ENCODE measurements at regions not wholly inside any gene's neighbourhood (a gene's known extent, or its start where the extent isn't known, plus 50 kb on each side); places are given as distances from the start of the nearest gene placed in this dataset.

DNA sequence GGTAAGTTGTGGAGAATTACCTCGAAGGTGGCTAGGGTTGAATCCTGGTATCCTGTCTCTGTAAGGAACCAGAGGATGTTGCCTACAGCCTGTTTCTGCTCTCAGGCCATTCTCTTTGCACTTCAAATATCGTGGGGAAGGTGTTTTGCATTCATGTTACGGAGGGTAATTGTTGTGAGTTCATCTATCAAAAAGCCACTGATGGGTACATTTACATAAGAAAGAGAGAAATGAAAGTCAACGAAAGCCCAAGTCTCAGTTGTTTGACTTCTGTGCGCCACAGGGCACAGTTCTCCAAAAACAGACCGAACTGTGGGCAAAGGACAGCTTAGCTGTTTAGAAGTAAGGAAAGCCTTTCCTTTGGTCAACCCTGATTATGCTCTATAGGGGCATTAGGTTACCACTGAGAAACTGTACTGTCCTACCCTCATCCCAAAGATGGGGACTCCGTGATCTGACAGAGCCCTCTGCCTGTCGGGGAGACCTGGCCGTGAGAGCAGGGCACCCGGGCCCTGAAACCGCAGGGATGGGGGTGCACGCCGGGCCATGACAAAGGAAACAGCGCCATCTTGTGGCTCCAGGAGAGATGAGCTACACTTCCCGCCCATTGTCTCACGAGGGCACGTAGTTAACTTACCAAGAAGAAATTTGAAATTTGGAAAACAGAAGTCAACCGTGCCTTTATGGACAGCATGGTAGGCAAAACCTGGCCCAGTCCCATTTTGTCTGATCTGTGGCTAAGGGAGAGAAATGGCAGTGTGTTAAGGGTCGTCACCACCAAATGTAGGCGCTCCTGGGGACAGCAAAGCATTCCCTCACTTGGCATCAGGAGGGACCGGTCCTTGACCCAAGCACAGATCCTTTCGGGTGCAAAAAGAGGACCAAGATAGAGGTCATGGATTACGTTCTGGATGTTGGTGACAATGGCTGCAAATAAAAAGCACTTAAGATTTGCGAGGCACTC, 74.5 kb upstream of the DYNLRB2 start:
- H3K27ac ChIP-seq, result no peak overlapping the region
- H3K4me3 ChIP-seq, result no peak overlapping the region
- no peaks in the 10 kb centered on the region for H3K9me3 ChIP-seq
- H3K4me1 ChIP-seq, result peaks cover 0 to 5% (median 2%) of the 10 kb centered on the region in 4 donors
- no peaks in the 10 kb centered on the region for H3K27me3 ChIP-seq
- DNase-seq, result peak; percentile 65 to 86 (median 68)
- TF ChIP-seq, protein P1, sequence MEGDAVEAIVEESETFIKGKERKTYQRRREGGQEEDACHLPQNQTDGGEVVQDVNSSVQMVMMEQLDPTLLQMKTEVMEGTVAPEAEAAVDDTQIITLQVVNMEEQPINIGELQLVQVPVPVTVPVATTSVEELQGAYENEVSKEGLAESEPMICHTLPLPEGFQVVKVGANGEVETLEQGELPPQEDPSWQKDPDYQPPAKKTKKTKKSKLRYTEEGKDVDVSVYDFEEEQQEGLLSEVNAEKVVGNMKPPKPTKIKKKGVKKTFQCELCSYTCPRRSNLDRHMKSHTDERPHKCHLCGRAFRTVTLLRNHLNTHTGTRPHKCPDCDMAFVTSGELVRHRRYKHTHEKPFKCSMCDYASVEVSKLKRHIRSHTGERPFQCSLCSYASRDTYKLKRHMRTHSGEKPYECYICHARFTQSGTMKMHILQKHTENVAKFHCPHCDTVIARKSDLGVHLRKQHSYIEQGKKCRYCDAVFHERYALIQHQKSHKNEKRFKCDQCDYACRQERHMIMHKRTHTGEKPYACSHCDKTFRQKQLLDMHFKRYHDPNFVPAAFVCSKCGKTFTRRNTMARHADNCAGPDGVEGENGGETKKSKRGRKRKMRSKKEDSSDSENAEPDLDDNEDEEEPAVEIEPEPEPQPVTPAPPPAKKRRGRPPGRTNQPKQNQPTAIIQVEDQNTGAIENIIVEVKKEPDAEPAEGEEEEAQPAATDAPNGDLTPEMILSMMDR (IDR thresholded peaks at IDR 0.05), result peak; percentile 12 to 83 (median 76)
- no peak for TF ChIP-seq POLR2A (IDR thresholded peaks at IDR 0.05)
- no peaks in the 10 kb centered on the region for H3K36me3 ChIP-seq

DNA sequence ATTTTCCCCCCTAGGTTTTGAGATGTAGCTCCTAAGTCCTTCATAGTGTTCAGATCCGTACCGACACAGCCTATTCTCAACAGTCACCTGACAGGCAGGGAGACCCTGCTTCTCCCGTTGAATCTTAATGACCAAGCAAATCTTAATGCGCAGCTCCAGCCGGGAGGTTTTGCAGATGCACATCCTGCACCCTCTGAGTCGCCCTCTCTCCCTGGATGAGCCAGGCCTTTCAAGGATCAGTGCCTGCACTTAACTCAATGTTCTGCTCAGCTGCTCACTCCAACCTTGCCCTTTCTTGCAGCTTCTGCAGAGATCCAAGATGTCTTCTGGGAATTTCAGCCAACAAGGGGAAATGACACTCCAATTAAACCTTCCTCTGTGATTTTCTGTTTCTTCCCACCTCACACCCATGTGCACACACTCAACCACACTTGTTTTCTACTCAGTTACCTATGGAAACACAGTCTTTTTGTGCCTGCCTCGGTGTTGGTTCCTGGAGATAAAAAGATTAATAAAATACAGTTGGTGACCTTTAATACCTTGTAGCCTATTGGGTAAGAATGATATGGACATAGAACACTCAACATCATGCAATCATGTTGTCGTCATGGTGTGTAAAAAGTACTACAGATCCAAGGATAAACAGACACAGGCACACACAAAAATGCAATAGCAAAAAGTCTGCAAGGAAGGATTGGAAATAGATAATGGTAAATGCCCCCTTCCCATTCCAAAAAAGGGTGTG, 76.9 kb upstream of the DYNLRB2 start:
- H3K4me1 ChIP-seq, result peaks cover 0 to 5% (median 2%) of the 10 kb centered on the region in 4 donors
- H3K36me3 ChIP-seq, result no peaks in the 10 kb centered on the region
- H3K27ac ChIP-seq, result peak overlapping the region in 1 of 4 donors; percentile 4
- H3K9me3 ChIP-seq, result no peaks in the 10 kb centered on the region
- TF ChIP-seq, protein P1 (IDR thresholded peaks at IDR 0.05), result no peak
- no peak for TF ChIP-seq POLR2A (IDR thresholded peaks at IDR 0.05)
- H3K4me3 ChIP-seq, result no peak overlapping the region
- no peak for DNase-seq
- no peaks in the 10 kb centered on the region for H3K27me3 ChIP-seq

- Histone ChIP-seq H3K9me3 (no peaks in the 10 kb centered on the region), H3K36me3 (no peaks in the 10 kb centered on the region), H3K4me3 (no peak overlapping the region), H3K27me3 (no peaks in the 10 kb centered on the region), H3K27ac (peak overlapping the region in 1 of 4 donors; percentile 4), H3K4me1 (peaks cover 0 to 5% (median 2%) of the 10 kb centered on the region in 4 donors)
- no peak for TF ChIP-seq POLR2A (IDR thresholded peaks at IDR 0.05)
- DNase-seq, result peak in 1 of 3 donors; percentile 49
Observed at GRCh38 chr16:80463326-80463725, 77.5 kb upstream of the DYNLRB2 start.

- no peak for DNase-seq
- Histone ChIP-seq H3K27ac (peak overlapping the region in 1 of 4 donors; percentile 7), H3K9me3 (no peaks in the 10 kb centered on the region), H3K36me3 (no peaks in the 10 kb centered on the region), H3K4me3 (no peak overlapping the region), H3K27me3 (no peaks in the 10 kb centered on the region), H3K4me1 (peaks cover 0 to 5% (median 2%) of the 10 kb centered on the region in 4 donors)
- TF ChIP-seq POLR2A (IDR thresholded peaks at IDR 0.05), result no peak
- TF ChIP-seq, protein P1 (IDR thresholded peaks at IDR 0.05), result no peak
Observed at GRCh38 chr16:80462917-80463316, 77.9 kb upstream of the DYNLRB2 start.

DNA sequence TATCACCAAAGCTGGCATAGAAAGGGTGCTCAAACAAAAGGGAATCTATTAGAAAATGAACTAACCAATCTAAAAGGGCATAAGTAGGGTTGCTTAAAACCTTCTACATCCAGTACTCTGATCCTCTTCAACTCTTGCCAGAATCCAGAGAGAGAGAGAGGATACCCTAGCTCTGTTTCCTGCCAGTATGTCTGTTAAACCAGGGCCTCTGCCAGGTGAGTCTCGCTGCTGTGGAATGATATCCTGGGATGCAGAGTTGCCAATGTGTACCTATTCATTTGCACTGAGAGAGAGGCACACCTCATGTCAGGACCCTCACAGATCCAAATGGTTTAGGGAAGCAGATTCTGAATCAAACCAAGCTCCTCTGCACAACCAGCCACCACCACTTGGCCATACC, 79.8 kb upstream of the DYNLRB2 start:
- no peaks in the 10 kb centered on the region for H3K36me3 ChIP-seq
- no peaks in the 10 kb centered on the region for H3K27me3 ChIP-seq
- no peak overlapping the region for H3K27ac ChIP-seq
- no peak overlapping the region for H3K4me3 ChIP-seq
- TF ChIP-seq, protein P1 (IDR thresholded peaks at IDR 0.05), result no peak
- no peak for TF ChIP-seq POLR2A (IDR thresholded peaks at IDR 0.05)
- H3K9me3 ChIP-seq, result no peaks in the 10 kb centered on the region
- no peak for DNase-seq
- peaks cover 0 to 4% (median 0%) of the 10 kb centered on the region in 4 donors for H3K4me1 ChIP-seq

Data from Peyer's patch (tissue), 4 donors.